Esophagus muscularis mucosa (tissue), 3 donors: ENCODE measurements at regions not wholly inside any gene's neighbourhood (a gene's known extent, or its start where the extent isn't known, plus 50 kb on each side); places are given as distances from the start of the nearest gene placed in this dataset.
"Not testable (repeated sequence)": the region's sequence is repeated elsewhere in the genome, so short reads cannot be mapped to it uniquely, and the experiment has no call there.

Source experiments
- POLR2A ChIP-seq: fragments of 450-650 bp; IDR thresholded peaks from one replicate; pipeline ENCODE4 v1.6.1; 2017; ENCODE audit warnings: antibody characterized with exemption, moderate library complexity, mild to moderate bottlenecking, low read depth
- POLR2AphosphoS5 ChIP-seq, 2 donors: sonication (generic); formaldehyde crosslinking; IDR thresholded peaks; one replicate each; pipeline ENCODE4 v1.6.1; 2017; ENCODE audit warnings: antibody characterized with exemption in 2 of 2
- TF ChIP-seq, protein P1 (sequence below), 3 experiments: fragments of 200-600 bp in 2 of 3; fragments of 450-650 bp in 1 of 3; sonication (generic) in 2 of 3; IDR thresholded peaks; one replicate each; pipeline ENCODE4 v1.5.1; 2017 to 2019; ENCODE audit warnings: antibody characterized with exemption in 3 of 3, mild to moderate bottlenecking in 2 of 3, moderate library complexity in 1 of 3

- not testable (repeated sequence) for TF ChIP-seq POLR2AphosphoS5 (IDR thresholded peaks at IDR 0.05); POLR2A
- TF ChIP-seq, protein P1, sequence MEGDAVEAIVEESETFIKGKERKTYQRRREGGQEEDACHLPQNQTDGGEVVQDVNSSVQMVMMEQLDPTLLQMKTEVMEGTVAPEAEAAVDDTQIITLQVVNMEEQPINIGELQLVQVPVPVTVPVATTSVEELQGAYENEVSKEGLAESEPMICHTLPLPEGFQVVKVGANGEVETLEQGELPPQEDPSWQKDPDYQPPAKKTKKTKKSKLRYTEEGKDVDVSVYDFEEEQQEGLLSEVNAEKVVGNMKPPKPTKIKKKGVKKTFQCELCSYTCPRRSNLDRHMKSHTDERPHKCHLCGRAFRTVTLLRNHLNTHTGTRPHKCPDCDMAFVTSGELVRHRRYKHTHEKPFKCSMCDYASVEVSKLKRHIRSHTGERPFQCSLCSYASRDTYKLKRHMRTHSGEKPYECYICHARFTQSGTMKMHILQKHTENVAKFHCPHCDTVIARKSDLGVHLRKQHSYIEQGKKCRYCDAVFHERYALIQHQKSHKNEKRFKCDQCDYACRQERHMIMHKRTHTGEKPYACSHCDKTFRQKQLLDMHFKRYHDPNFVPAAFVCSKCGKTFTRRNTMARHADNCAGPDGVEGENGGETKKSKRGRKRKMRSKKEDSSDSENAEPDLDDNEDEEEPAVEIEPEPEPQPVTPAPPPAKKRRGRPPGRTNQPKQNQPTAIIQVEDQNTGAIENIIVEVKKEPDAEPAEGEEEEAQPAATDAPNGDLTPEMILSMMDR (IDR thresholded peaks at IDR 0.05), result not testable (repeated sequence)
Observed at GRCh38 chr12:131564138-131564727, 146.7 kb upstream of the SFSWAP start.
